Fibroblast of the aortic adventitia (primary cell): ENCODE measurements at regions not wholly inside any gene's neighbourhood (a gene's known extent, or its start where the extent isn't known, plus 50 kb on each side); places are given as distances from the start of the nearest gene placed in this dataset.

ENCODE experiments used
- DNase-seq: peaks from one replicate; pipeline ENCODE4 v3.0.0-alpha.2; 2010; ENCODE audit warnings: low read depth
- H3K4me3 ChIP-seq: 2 replicates; pipeline ENCODE4 v1.5.1; 2011; ENCODE audit warnings: low read depth, mild to moderate bottlenecking, control low read depth, low read length, moderate library complexity
- TF ChIP-seq, protein P1 (sequence below): IDR thresholded peaks from 2 replicates; pipeline ENCODE4 v1.5.1; 2011; ENCODE audit warnings: mild to moderate bottlenecking, low read length, control low read depth, inconsistent platforms; ENCODE audit not compliant: insufficient read depth

DNA sequence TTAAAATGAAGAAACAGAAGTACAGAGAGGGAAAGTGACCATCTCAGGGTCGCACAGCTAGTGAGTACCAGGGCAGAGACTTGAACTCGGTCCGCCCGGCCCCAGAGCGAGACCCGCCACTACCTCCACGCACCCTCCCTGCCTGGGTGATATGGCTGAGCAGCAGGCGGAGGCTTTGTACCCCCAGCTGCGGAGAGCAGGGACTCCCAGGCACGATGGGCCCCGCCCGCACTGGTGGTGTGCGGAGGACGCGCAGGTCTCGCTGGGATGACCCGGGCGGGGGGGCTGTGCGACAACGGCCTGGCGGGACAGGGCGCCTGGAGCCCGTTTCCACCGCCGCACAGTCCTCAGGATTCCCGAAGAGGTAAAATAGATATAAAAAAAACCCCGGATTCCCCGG is 64.7 kb upstream of the LARP1 start:
- no peak for DNase-seq
- TF ChIP-seq, protein P1, sequence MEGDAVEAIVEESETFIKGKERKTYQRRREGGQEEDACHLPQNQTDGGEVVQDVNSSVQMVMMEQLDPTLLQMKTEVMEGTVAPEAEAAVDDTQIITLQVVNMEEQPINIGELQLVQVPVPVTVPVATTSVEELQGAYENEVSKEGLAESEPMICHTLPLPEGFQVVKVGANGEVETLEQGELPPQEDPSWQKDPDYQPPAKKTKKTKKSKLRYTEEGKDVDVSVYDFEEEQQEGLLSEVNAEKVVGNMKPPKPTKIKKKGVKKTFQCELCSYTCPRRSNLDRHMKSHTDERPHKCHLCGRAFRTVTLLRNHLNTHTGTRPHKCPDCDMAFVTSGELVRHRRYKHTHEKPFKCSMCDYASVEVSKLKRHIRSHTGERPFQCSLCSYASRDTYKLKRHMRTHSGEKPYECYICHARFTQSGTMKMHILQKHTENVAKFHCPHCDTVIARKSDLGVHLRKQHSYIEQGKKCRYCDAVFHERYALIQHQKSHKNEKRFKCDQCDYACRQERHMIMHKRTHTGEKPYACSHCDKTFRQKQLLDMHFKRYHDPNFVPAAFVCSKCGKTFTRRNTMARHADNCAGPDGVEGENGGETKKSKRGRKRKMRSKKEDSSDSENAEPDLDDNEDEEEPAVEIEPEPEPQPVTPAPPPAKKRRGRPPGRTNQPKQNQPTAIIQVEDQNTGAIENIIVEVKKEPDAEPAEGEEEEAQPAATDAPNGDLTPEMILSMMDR: no peak
- no peak overlapping the region for H3K4me3 ChIP-seq

DNA sequence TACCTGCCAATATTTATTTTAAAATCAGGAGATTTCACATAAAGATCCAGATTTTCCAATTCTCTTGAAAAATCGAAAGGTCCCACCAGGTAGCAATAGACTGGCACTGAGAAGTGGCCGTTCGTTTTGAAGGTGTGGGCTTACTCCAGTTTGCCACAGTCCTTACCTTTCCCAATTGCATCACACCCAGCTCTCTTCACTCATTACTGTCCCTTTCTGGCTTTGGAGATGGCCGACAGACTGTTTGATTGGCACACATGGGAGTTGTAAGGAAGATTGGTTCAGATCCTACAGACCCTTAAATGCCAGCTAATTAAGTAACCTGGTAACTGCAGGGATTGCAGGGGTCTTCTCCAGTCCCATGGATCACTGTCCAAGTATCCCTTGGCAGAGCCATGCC is 68.7 kb upstream of the LARP1 start:
- no peak for DNase-seq
- H3K4me3 ChIP-seq: no peak overlapping the region
- TF ChIP-seq, protein P1: no peak

DNA sequence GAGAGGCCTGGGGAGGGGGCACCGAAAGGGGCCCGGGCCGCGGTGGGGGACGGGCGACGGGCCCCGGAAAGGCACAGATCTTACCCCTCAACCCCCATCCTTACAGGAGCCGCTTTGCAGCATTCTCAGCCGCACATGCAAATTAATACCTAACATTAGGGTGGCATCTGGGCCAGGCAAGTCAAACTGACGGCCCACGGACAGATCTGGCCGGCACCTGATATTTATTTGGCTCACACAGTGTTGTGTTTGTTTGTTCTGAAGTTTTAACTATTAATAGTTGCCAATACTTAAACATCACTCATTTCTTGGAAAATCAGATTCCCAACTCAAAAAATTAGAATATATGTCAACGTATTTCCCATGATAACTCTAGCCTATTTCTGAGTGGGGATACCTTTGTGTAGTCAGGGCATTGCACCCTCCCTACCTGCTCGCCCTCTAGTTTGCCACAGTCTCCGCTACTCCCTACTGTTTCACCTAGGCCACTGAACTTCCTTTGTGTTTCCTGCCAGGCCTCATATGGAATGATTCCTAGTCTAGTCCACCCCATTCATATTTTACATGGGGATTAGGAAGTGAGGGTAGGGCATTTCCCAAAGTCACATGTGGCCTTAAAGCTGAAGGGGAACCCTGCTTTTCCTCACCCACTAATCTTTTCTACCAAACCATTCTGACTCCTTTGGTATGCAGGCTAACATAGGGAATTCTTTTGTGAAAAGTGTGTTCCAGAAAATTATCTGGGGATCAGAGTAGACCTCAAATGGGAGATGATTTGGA is 71.9 kb upstream of the LARP1 start:
- H3K4me3 ChIP-seq: peak overlapping the region; percentile 60
- TF ChIP-seq, protein P1: no peak
- DNase-seq: no peak

DNA sequence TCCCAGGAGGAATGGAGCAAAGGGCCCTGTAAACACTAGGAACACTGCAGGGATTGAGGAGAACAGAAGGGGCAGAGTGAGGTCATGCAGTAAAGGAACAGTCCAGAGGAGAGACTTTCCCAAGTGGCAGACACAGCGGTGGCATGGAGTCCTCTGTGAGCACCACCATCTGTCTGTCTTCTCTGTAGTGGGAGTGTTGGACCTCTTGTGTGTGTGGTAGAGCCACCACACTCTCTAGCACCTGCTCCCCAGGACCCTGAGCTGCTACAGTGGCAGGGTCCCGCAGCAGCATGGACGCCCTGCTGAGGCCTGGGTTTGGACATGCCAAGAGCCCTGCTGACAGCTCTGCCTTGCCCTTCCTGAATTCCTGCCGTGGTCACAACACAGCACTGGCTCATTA is 75.7 kb upstream of the LARP1 start:
- no peak overlapping the region for H3K4me3 ChIP-seq
- TF ChIP-seq, protein P1: no peak
- DNase-seq: no peak

DNA sequence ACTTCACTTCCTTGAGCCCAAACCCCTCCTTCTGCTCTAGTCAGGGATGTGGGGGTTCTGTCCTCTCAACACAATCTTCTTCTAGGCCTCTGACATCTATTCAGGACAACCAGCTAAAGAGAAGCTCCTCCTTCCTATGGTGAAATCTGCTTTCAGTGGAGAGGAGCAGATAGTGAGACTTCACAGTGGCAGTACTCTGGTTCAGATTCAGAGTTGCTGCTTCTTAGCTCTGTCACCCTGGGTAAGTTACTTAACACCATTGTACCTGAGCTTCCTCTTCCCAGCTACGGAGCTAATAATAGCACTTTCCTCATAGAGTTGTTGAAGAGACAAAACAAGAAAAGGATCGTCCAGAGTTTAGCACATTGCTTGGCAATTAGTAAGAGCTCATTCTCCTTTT is 77.3 kb upstream of the LARP1 start:
- TF ChIP-seq, protein P1: no peak
- no peak for DNase-seq
- no peak overlapping the region for H3K4me3 ChIP-seq

DNA sequence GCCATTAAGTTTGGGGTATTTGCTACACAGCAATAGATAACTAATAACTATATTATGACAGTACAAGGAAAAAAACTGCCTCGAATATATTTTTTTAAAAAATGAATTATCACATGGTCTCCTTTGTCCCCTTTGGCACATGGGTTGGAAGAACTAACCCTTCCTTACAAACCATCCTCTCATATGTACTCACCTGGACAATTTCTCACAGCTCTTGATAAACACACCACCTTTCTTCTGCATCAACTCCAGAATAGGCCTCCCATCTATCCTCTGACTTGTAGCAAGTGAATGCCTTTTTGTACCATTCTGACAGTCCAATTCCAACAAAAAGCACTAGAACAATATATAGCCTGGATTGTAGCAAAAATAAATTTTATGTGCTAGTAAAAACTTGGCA is 78.7 kb upstream of the LARP1 start:
- TF ChIP-seq, protein P1: no peak
- no peak overlapping the region for H3K4me3 ChIP-seq
- DNase-seq: no peak

DNA sequence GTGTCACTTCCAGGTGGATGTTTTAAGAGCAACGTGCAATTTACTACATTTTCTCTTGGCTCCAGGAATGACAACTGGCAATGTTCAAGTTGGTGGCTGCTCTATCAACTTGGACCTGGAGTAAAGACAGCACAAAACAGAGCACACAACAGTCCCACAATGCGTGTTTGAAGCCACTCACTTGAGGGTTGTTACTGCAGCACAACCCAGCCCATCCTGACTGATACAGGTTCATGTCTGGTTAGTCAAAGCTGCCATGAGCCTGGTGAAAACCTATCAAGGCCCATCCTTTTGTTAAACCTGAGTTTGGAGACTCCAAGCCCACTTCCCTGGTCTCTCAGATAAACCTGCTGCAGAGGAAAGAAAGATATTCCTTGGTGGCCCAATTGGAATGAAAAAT is 81.1 kb upstream of the LARP1 start:
- no peak for DNase-seq
- TF ChIP-seq, protein P1: no peak
- no peak overlapping the region for H3K4me3 ChIP-seq
